Endodermal cell (in vitro differentiated cells): ENCODE measurements at regions not wholly inside any gene's neighbourhood (a gene's known extent, or its start where the extent isn't known, plus 50 kb on each side); places are given as distances from the start of the nearest gene placed in this dataset.

Source experiments
- DNase-seq: peaks from one replicate; pipeline ENCODE4 v3.0.0-alpha.2; 2017
- H3K27ac ChIP-seq: 2 replicates; pipeline ENCODE4 v1.5.1; 2013; ENCODE audit warnings: mild to moderate bottlenecking, low read depth, low read length, moderate library complexity
- H3K27me3 ChIP-seq: 2 replicates; pipeline ENCODE4 v1.6.1; 2013; ENCODE audit warnings: mild to moderate bottlenecking, low read length, moderate library complexity; ENCODE audit not compliant: insufficient read depth, control insufficient read depth, poor library complexity, severe bottlenecking
- H3K36me3 ChIP-seq: 2 replicates; pipeline ENCODE4 v1.7.0; 2013; ENCODE audit warnings: mild to moderate bottlenecking, low read length, moderate library complexity; ENCODE audit not compliant: control insufficient read depth, insufficient read depth
- H3K4me1 ChIP-seq: one replicate; pipeline ENCODE4 v1.7.0; 2013; ENCODE audit warnings: low read length; ENCODE audit not compliant: control insufficient read depth, insufficient read depth
- H3K4me3 ChIP-seq: 2 replicates; pipeline ENCODE4 v1.5.1; 2013; ENCODE audit warnings: mild to moderate bottlenecking, low read length, moderate library complexity
- H3K9ac ChIP-seq: 2 replicates; pipeline ENCODE4 v1.6.1; 2013; ENCODE audit warnings: mild to moderate bottlenecking, low read length, moderate library complexity; ENCODE audit not compliant: poor library complexity, severe bottlenecking; ENCODE audit errors: extremely low read depth
- H3K9me3 ChIP-seq: 2 replicates; pipeline ENCODE4 v1.6.1; 2013; ENCODE audit warnings: mild to moderate bottlenecking, low read length, moderate library complexity; ENCODE audit not compliant: control insufficient read depth
- H3K27ac Mint-ChIP-seq: 2 replicates; pipeline ENCODE4 v1.8.0; 2020; ENCODE audit warnings: mixed read lengths
- H3K27me3 Mint-ChIP-seq: 2 replicates; pipeline ENCODE4 v1.8.0; 2021; ENCODE audit warnings: mild to moderate bottlenecking, mixed read lengths; ENCODE audit not compliant: insufficient read depth
- H3K36me3 Mint-ChIP-seq: 2 replicates; pipeline ENCODE4 v1.8.0; 2020; ENCODE audit warnings: low read depth, mixed read lengths
- H3K4me1 Mint-ChIP-seq: 2 replicates; pipeline ENCODE4 v1.8.0; 2020; ENCODE audit warnings: mixed read lengths
- H3K4me3 Mint-ChIP-seq: 2 replicates; pipeline ENCODE4 v1.8.0; 2020; ENCODE audit warnings: mild to moderate bottlenecking, moderate library complexity, mixed read lengths
- H3K9me3 Mint-ChIP-seq: 2 replicates; pipeline ENCODE4 v1.8.0; 2020; ENCODE audit warnings: mild to moderate bottlenecking, mixed read lengths
- CTCF ChIP-seq: fragments of 200-600 bp; sonication (generic); conservative IDR thresholded peaks from 2 replicates; pipeline ENCODE4 v1.5.0; 2021; ENCODE audit warnings: antibody characterized with exemption, mild to moderate bottlenecking
- WGBS, 2 experiments: methylation state at CpG; one replicate each; pipeline versions ENCODE4 v1.1.5 to v1.1.7; 2013; ENCODE audit warnings: missing lambda C conversion rate in 2 of 2, mixed read lengths in 1 of 2; ENCODE audit not compliant: insufficient coverage in 1 of 2, insufficient read length in 1 of 2; 5-methylcytosine and 5-hydroxymethylcytosine counted together

- no peak overlapping the region for H3K27ac ChIP-seq
- H3K36me3 ChIP-seq = no peaks in the 10 kb centered on the region
- H3K27me3 ChIP-seq = no peaks in the 10 kb centered on the region
- WGBS, 2 experiments = no CpG with 5 or more reads among the region's 1 CpG
- Mint-ChIP-seq H3K27ac (no peak overlapping the region), H3K4me1 (peaks cover 5% of the 10 kb centered on the region), H3K9me3 (no peaks in the 10 kb centered on the region), H3K27me3 (no peaks in the 10 kb centered on the region), H3K36me3 (no peaks in the 10 kb centered on the region), H3K4me3 (no peak overlapping the region)
- H3K4me3 ChIP-seq = no peak overlapping the region
- no peak overlapping the region for H3K9ac ChIP-seq
- TF ChIP-seq CTCF = no peak
- no peak for DNase-seq
- H3K4me1 ChIP-seq = no peaks in the 10 kb centered on the region
- peaks cover 5% of the 10 kb centered on the region for H3K9me3 ChIP-seq
These were observed 560.0 kb downstream of the AMY1C start for GRCh38 chr1:104309673-104310072.

GRCh38 chr1:104315823-104316222, 566.1 kb downstream of the AMY1C start:
- Histone ChIP-seq H3K4me3 (no peak overlapping the region), H3K4me1 (no peaks in the 10 kb centered on the region), H3K9ac (no peak overlapping the region), H3K36me3 (no peaks in the 10 kb centered on the region), H3K9me3 (no peaks in the 10 kb centered on the region), H3K27me3 (no peaks in the 10 kb centered on the region), H3K27ac (no peak overlapping the region)
- no peaks in the 10 kb centered on the region for H3K27me3 Mint-ChIP-seq
- peaks cover 4% of the 10 kb centered on the region for H3K9me3 Mint-ChIP-seq
- 90 to 94% methylated on average over 2 of the region's 2 CpGs for WGBS, 2 experiments
- H3K4me3 Mint-ChIP-seq = no peak overlapping the region
- no peak overlapping the region for H3K27ac Mint-ChIP-seq
- no peak for DNase-seq
- no peak for TF ChIP-seq CTCF
- H3K36me3 Mint-ChIP-seq = no peaks in the 10 kb centered on the region
- H3K4me1 Mint-ChIP-seq = peaks cover 5% of the 10 kb centered on the region

GRCh38 chr1:104322131-104322530, 572.4 kb downstream of the AMY1C start:
- Histone ChIP-seq H3K27ac (no peak overlapping the region), H3K4me3 (no peak overlapping the region), H3K9ac (no peak overlapping the region), H3K9me3 (no peaks in the 10 kb centered on the region), H3K36me3 (no peaks in the 10 kb centered on the region), H3K27me3 (no peaks in the 10 kb centered on the region), H3K4me1 (no peaks in the 10 kb centered on the region)
- 90% methylated on average over 2 of the region's 2 CpGs; no CpG with 5 or more reads in 1 of the 2 experiments for WGBS, 2 experiments
- Mint-ChIP-seq H3K4me3 (no peak overlapping the region), H3K4me1 (no peaks in the 10 kb centered on the region), H3K27ac (no peak overlapping the region), H3K9me3 (peaks cover 4% of the 10 kb centered on the region), H3K27me3 (no peaks in the 10 kb centered on the region), H3K36me3 (no peaks in the 10 kb centered on the region)
- DNase-seq = no peak
- no peak for TF ChIP-seq CTCF
